ENCODE measurements at regions not wholly inside any gene's neighbourhood (a gene's known extent, or its start where the extent isn't known, plus 50 kb on each side); places are given as distances from the start of the nearest gene placed in this dataset.

- no peak for DNase-seq (ENCODE audit: low read depth in 2 of 2)
- no peak overlapping the region for H3K27ac ChIP-seq (ENCODE audit: insufficient read depth, low read length)
- H4K20me1 ChIP-seq (ENCODE audit: control insufficient read depth, extremely low read depth, insufficient read depth, low read length) = no peaks in the 10 kb centered on the region
- no peak overlapping the region for H3K9ac ChIP-seq (ENCODE audit: insufficient read depth, low read length)
- no peaks in the 10 kb centered on the region for H3K9me3 ChIP-seq (ENCODE audit: control insufficient read depth, insufficient read depth, low read depth, low read length)
- H3K27me3 ChIP-seq (ENCODE audit: control insufficient read depth, insufficient read depth, low read length) = peaks cover 4% of the 10 kb centered on the region
- no peaks in the 10 kb centered on the region for H3K4me1 ChIP-seq (ENCODE audit: control insufficient read depth, extremely low read depth, insufficient read depth, low read length)
- H3K4me3 ChIP-seq (replicated peaks in 1 of 4; ENCODE audit: control extremely low read depth in 1 of 4, insufficient read depth in 1 of 4, low read depth in 3 of 4, low read length in 4 of 4) = no peak overlapping the region
- no peak for TF ChIP-seq EZH2 (IDR thresholded peaks at IDR 0.05; ENCODE audit: low read length, missing control alignments)
- no peak for TF ChIP-seq CTCF (conservative IDR thresholded peaks at IDR 0.05 in 1 of 2, IDR thresholded peaks at IDR 0.05 in 1 of 2; ENCODE audit: low read depth in 1 of 2, low read length in 2 of 2)
- H3K36me3 ChIP-seq (ENCODE audit: control insufficient read depth, insufficient read depth, low read length) = no peaks in the 10 kb centered on the region
- no peaks in the 10 kb centered on the region for H3K79me2 ChIP-seq (ENCODE audit: control insufficient read depth, insufficient read depth, low read length)
- H2AFZ ChIP-seq (ENCODE audit: low read length) = no peak overlapping the region
- H3K4me2 ChIP-seq (ENCODE audit: extremely low read depth, insufficient read depth, low read length) = no peak overlapping the region
Observed at GRCh38 chr2:235206980-235207579, 255.3 kb downstream of the SH3BP4 start.

GRCh38 chr2:235211056-235211455 lies 259.2 kb downstream of the SH3BP4 start:
- no peaks in the 10 kb centered on the region for H3K9me3 ChIP-seq (ENCODE audit: control insufficient read depth, insufficient read depth, low read depth, low read length)
- no peak overlapping the region for H3K4me2 ChIP-seq (ENCODE audit: extremely low read depth, insufficient read depth, low read length)
- no peak overlapping the region for H3K9ac ChIP-seq (ENCODE audit: insufficient read depth, low read length)
- H3K4me1 ChIP-seq (ENCODE audit: control insufficient read depth, extremely low read depth, insufficient read depth, low read length) = no peaks in the 10 kb centered on the region
- no peaks in the 10 kb centered on the region for H3K79me2 ChIP-seq (ENCODE audit: control insufficient read depth, insufficient read depth, low read length)
- no peaks in the 10 kb centered on the region for H4K20me1 ChIP-seq (ENCODE audit: control insufficient read depth, extremely low read depth, insufficient read depth, low read length)
- no peak overlapping the region for H3K4me3 ChIP-seq (replicated peaks in 1 of 4; ENCODE audit: control extremely low read depth in 1 of 4, insufficient read depth in 1 of 4, low read depth in 3 of 4, low read length in 4 of 4)
- peaks cover 4% of the 10 kb centered on the region for H3K27me3 ChIP-seq (ENCODE audit: control insufficient read depth, insufficient read depth, low read length)
- H2AFZ ChIP-seq (ENCODE audit: low read length) = no peak overlapping the region
- no peak overlapping the region for H3K27ac ChIP-seq (ENCODE audit: insufficient read depth, low read length)
- no peak for DNase-seq (ENCODE audit: low read depth in 2 of 2)
- H3K36me3 ChIP-seq (ENCODE audit: control insufficient read depth, insufficient read depth, low read length) = no peaks in the 10 kb centered on the region
- no peak for TF ChIP-seq CTCF (conservative IDR thresholded peaks at IDR 0.05 in 1 of 2, IDR thresholded peaks at IDR 0.05 in 1 of 2; ENCODE audit: low read depth in 1 of 2, low read length in 2 of 2)
- no peak for TF ChIP-seq EZH2 (IDR thresholded peaks at IDR 0.05; ENCODE audit: low read length, missing control alignments)

- H3K9me3 ChIP-seq (ENCODE audit: control insufficient read depth, insufficient read depth, low read depth, low read length) = no peaks in the 10 kb centered on the region
- H4K20me1 ChIP-seq (ENCODE audit: control insufficient read depth, extremely low read depth, insufficient read depth, low read length) = no peaks in the 10 kb centered on the region
- no peak for DNase-seq (ENCODE audit: low read depth in 2 of 2)
- H3K9ac ChIP-seq (ENCODE audit: insufficient read depth, low read length) = no peak overlapping the region
- no peak overlapping the region for H3K27ac ChIP-seq (ENCODE audit: insufficient read depth, low read length)
- no peak overlapping the region for H3K4me2 ChIP-seq (ENCODE audit: extremely low read depth, insufficient read depth, low read length)
- no peak overlapping the region for H3K4me3 ChIP-seq (replicated peaks in 1 of 4; ENCODE audit: control extremely low read depth in 1 of 4, insufficient read depth in 1 of 4, low read depth in 3 of 4, low read length in 4 of 4)
- H3K27me3 ChIP-seq (ENCODE audit: control insufficient read depth, insufficient read depth, low read length) = no peaks in the 10 kb centered on the region
- no peaks in the 10 kb centered on the region for H3K4me1 ChIP-seq (ENCODE audit: control insufficient read depth, extremely low read depth, insufficient read depth, low read length)
- no peak overlapping the region for H2AFZ ChIP-seq (ENCODE audit: low read length)
- no peaks in the 10 kb centered on the region for H3K79me2 ChIP-seq (ENCODE audit: control insufficient read depth, insufficient read depth, low read length)
- H3K36me3 ChIP-seq (ENCODE audit: control insufficient read depth, insufficient read depth, low read length) = no peaks in the 10 kb centered on the region
- TF ChIP-seq EZH2 (IDR thresholded peaks at IDR 0.05; ENCODE audit: low read length, missing control alignments) (no peak), CTCF (conservative IDR thresholded peaks at IDR 0.05 in 1 of 2, IDR thresholded peaks at IDR 0.05 in 1 of 2; ENCODE audit: low read depth in 1 of 2, low read length in 2 of 2) (no peak)
Observed at GRCh38 chr2:235212501-235213158, 260.8 kb downstream of the SH3BP4 start.

All from fibroblast of lung (primary cell).